Activated CD4-positive, alpha-beta T cell treated with anti-CD3 and anti-CD28 coated beads, Interleukin-2, amount 50 U/mL, for 48 hours (primary cell): ENCODE measurements at regions not wholly inside any gene's neighbourhood (a gene's known extent, or its start where the extent isn't known, plus 50 kb on each side); places are given as distances from the start of the nearest gene placed in this dataset.

Experiments
- DNase-seq, 2 experiments: peaks; one replicate each; pipeline ENCODE4 v3.0.0-alpha.2; 2020

- no peak for DNase-seq
Measured at GRCh38 chr2:221153226-221153625, 418.9 kb downstream of the EPHA4 start.

GRCh38 chr2:221154176-221154575 lies 417.9 kb downstream of the EPHA4 start:
- no peak for DNase-seq

- no peak for DNase-seq
Measured at GRCh38 chr2:221156062-221156734, 415.9 kb downstream of the EPHA4 start.

GRCh38 chr2:221161186-221161585 lies 410.9 kb downstream of the EPHA4 start:
- DNase-seq: no peak

- no peak for DNase-seq
Measured at GRCh38 chr2:221166292-221166691, 405.8 kb downstream of the EPHA4 start.

GRCh38 chr2:221167561-221167960 lies 404.5 kb downstream of the EPHA4 start:
- no peak for DNase-seq

- DNase-seq: no peak
Measured at GRCh38 chr2:221169724-221170123, 402.4 kb downstream of the EPHA4 start.

GRCh38 chr2:221170548-221170947 lies 401.6 kb downstream of the EPHA4 start:
- DNase-seq: no peak

- DNase-seq: no peak
Measured at GRCh38 chr2:221176667-221177066, 395.4 kb downstream of the EPHA4 start.

GRCh38 chr2:221178139-221178538 lies 394.0 kb downstream of the EPHA4 start:
- no peak for DNase-seq

- DNase-seq: no peak
Measured at GRCh38 chr2:221186873-221187272, 385.2 kb downstream of the EPHA4 start.

- DNase-seq: no peak
Measured at GRCh38 chr2:221189431-221190067, 382.6 kb downstream of the EPHA4 start.

- DNase-seq: no peak
Measured at GRCh38 chr2:221195829-221196228, 376.3 kb downstream of the EPHA4 start.

- no peak for DNase-seq
Measured at GRCh38 chr2:221197225-221197856, 374.8 kb downstream of the EPHA4 start.

GRCh38 chr2:221198309-221198708 lies 373.8 kb downstream of the EPHA4 start:
- DNase-seq: no peak

- no peak for DNase-seq
Measured at GRCh38 chr2:221200184-221200839, 371.8 kb downstream of the EPHA4 start.

- no peak for DNase-seq
Measured at GRCh38 chr2:221202431-221202830, 369.7 kb downstream of the EPHA4 start.

- no peak for DNase-seq
Measured at GRCh38 chr2:221203125-221203524, 369.0 kb downstream of the EPHA4 start.

- DNase-seq: no peak
Measured at GRCh38 chr2:221203856-221204255, 368.2 kb downstream of the EPHA4 start.

GRCh38 chr2:221204699-221205098 lies 367.4 kb downstream of the EPHA4 start:
- DNase-seq: no peak

- no peak for DNase-seq
Measured at GRCh38 chr2:221205103-221205673, 366.9 kb downstream of the EPHA4 start.

GRCh38 chr2:221210686-221211085 lies 361.4 kb downstream of the EPHA4 start:
- no peak for DNase-seq

- no peak for DNase-seq
Measured at GRCh38 chr2:221211653-221212052, 360.5 kb downstream of the EPHA4 start.
